ENCODE measurements at regions not wholly inside any gene's neighbourhood (a gene's known extent, or its start where the extent isn't known, plus 50 kb on each side); places are given as distances from the start of the nearest gene placed in this dataset.

GRCh38 chr3:110165753-110166152, 828.4 kb upstream of the DPPA4 start:
- Histone ChIP-seq H3K4me1 (ENCODE audit: control insufficient read depth, insufficient read depth, low read length) (no peaks in the 10 kb centered on the region), H3K9me3 (replicated peaks; ENCODE audit: control insufficient read depth, insufficient read depth, low read length) (no peaks in the 10 kb centered on the region), H3K79me2 (ENCODE audit: control insufficient read depth, insufficient read depth, low read length) (no peaks in the 10 kb centered on the region), H3K27me3 (replicated peaks in 1 of 2; ENCODE audit: control insufficient read depth in 2 of 2, insufficient read depth in 2 of 2, low read length in 1 of 2) (no peaks in the 10 kb centered on the region), H2AFZ (ENCODE audit: control insufficient read depth, low read depth, low read length) (no peak overlapping the region), H4K20me1 (ENCODE audit: control insufficient read depth, insufficient read depth) (no peaks in the 10 kb centered on the region), H3K27ac (ENCODE audit: control insufficient read depth, insufficient read depth) (no peak overlapping the region), H3K4me2 (ENCODE audit: control insufficient read depth, insufficient read depth) (no peak overlapping the region), H3K4me3 (no peak overlapping the region), H3K9ac (ENCODE audit: control insufficient read depth, insufficient read depth, low read length) (no peak overlapping the region), H3K36me3 (ENCODE audit: control insufficient read depth in 2 of 2, insufficient read depth in 2 of 2, low read length in 1 of 2) (no peaks in the 10 kb centered on the region)
- BruUV-seq (replicated peaks), result no TSS peak
- ChIA-PET POLR2A (no interaction called here), SMC1A (ENCODE audit: uncharacterized antibody, unreplicated experiment) (interaction anchor here (1.1 kb wide), 1 partner anchor 11 kb away, joined by 4 read pairs; no protein-coding TSS in a partner anchor), RAD21 (ENCODE audit: unreplicated experiment) (no interaction called here), CTCF (interaction anchor here (0.6 kb wide), 1 partner anchor 898 kb away, joined by 3 read pairs; no protein-coding TSS in a partner anchor)
- no peak for ATAC-seq
- in situ Hi-C loops (cut with MboI) (no loop called here), intact Hi-C loops (cut with micrococcal nuclease; ENCODE audit: unreplicated experiment) (no loop called here)
- no peak for FAIRE-seq
- no peak for DNase-seq (ENCODE audit: low read depth, low spot score)
- no peak for TF ChIP-seq KDM1A (IDR thresholded peaks at IDR 0.05; ENCODE audit: borderline replicate concordance)
- no peak for TF ChIP-seq FOXK2 (IDR thresholded peaks at IDR 0.05)
- TF ChIP-seq CREB1 (IDR thresholded peaks at IDR 0.05; ENCODE audit: low read depth), result no peak
- TF ChIP-seq SRF (IDR thresholded peaks at IDR 0.05; ENCODE audit: low read depth in 2 of 2, low read length in 2 of 2), result no peak
- no peak for TF ChIP-seq RELA (IDR thresholded peaks at IDR 0.05; ENCODE audit: borderline replicate concordance, partially characterized antibody)
- no peak for TF ChIP-seq HDAC6 (IDR thresholded peaks at IDR 0.05; ENCODE audit: unreplicated experiment)
- WGBS (ENCODE audit: insufficient coverage, insufficient replicate concordance, low lambda C conversion rate, missing lambda C conversion rate), result 30% methylated on average over 8 of the region's 8 CpGs

- DNase-seq (ENCODE audit: low read depth, low spot score) (no peak), FAIRE-seq (no peak), ATAC-seq (no peak)
- ChIA-PET POLR2A (no interaction called here), RAD21 (ENCODE audit: unreplicated experiment) (no interaction called here), CTCF (no interaction called here), SMC1A (ENCODE audit: uncharacterized antibody, unreplicated experiment) (no interaction called here)
- H3K27me3 ChIP-seq (replicated peaks in 1 of 2; ENCODE audit: control insufficient read depth in 2 of 2, insufficient read depth in 2 of 2, low read length in 1 of 2), result no peaks in the 10 kb centered on the region
- intact Hi-C loops (cut with micrococcal nuclease; ENCODE audit: unreplicated experiment), result no loop called here
- in situ Hi-C loops (cut with MboI), result no loop called here
- no peak overlapping the region for H2AFZ ChIP-seq (ENCODE audit: control insufficient read depth, low read depth, low read length)
- H3K27ac ChIP-seq (ENCODE audit: control insufficient read depth, insufficient read depth), result no peak overlapping the region
- no peaks in the 10 kb centered on the region for H3K36me3 ChIP-seq (ENCODE audit: control insufficient read depth in 2 of 2, insufficient read depth in 2 of 2, low read length in 1 of 2)
- no peaks in the 10 kb centered on the region for H3K79me2 ChIP-seq (ENCODE audit: control insufficient read depth, insufficient read depth, low read length)
- no peak overlapping the region for H3K4me2 ChIP-seq (ENCODE audit: control insufficient read depth, insufficient read depth)
- no TSS peak for BruUV-seq (replicated peaks)
- WGBS (ENCODE audit: insufficient coverage, insufficient replicate concordance, low lambda C conversion rate, missing lambda C conversion rate), result 10% methylated on average over 1 of the region's 1 CpG
- H3K9ac ChIP-seq (ENCODE audit: control insufficient read depth, insufficient read depth, low read length), result no peak overlapping the region
- no peaks in the 10 kb centered on the region for H4K20me1 ChIP-seq (ENCODE audit: control insufficient read depth, insufficient read depth)
- TF ChIP-seq NRF1 (conservative IDR thresholded peaks at IDR 0.05; ENCODE audit: low read depth, low read length) (no peak), NFIC (IDR thresholded peaks at IDR 0.05; ENCODE audit: low read depth, low read length) (no peak), TAF1 (IDR thresholded peaks at IDR 0.05; ENCODE audit: borderline replicate concordance, low read depth, low read length) (no peak), ATF7 (IDR thresholded peaks at IDR 0.05; ENCODE audit: low read depth) (no peak), NR2F1 (conservative IDR thresholded peaks at IDR 0.05) (no peak), RUNX3 (IDR thresholded peaks at IDR 0.05; ENCODE audit: low read length) (no peak)
- no peak overlapping the region for H3K4me3 ChIP-seq
- no peaks in the 10 kb centered on the region for H3K9me3 ChIP-seq (replicated peaks; ENCODE audit: control insufficient read depth, insufficient read depth, low read length)
- no peaks in the 10 kb centered on the region for H3K4me1 ChIP-seq (ENCODE audit: control insufficient read depth, insufficient read depth, low read length)
These were observed 829.4 kb upstream of the DPPA4 start for GRCh38 chr3:110166791-110167190.

All from GM12878 (cell line).